Suppressor macrophage treated with lipopolysaccharide for 4 hours (primary cell): ENCODE measurements at regions not wholly inside any gene's neighbourhood (a gene's known extent, or its start where the extent isn't known, plus 50 kb on each side); places are given as distances from the start of the nearest gene placed in this dataset.
"Not testable (repeated sequence)": the region's sequence is repeated elsewhere in the genome, so short reads cannot be mapped to it uniquely, and the experiment has no call there.

ENCODE experiments used
- DNase-seq: peaks from one replicate; pipeline ENCODE4 v3.0.0-alpha.2; 2020

GRCh38 chr1:222415441-222415840, 132.5 kb downstream of the HHIPL2 start:
- DNase-seq, result no peak

- DNase-seq, result no peak
Measured at GRCh38 chr1:222413991-222414549, 133.8 kb downstream of the HHIPL2 start.

GRCh38 chr1:222413436-222413835, 134.5 kb downstream of the HHIPL2 start:
- DNase-seq, result no peak

- no peak for DNase-seq
Measured at GRCh38 chr1:222404710-222405109, 143.2 kb downstream of the HHIPL2 start.

- no peak for DNase-seq
Measured at GRCh38 chr1:222399197-222399596, 148.7 kb downstream of the HHIPL2 start.

GRCh38 chr1:222394224-222394623, 153.7 kb downstream of the HHIPL2 start:
- DNase-seq, result no peak

- no peak for DNase-seq
Measured at GRCh38 chr1:222392556-222392955, 155.3 kb downstream of the HHIPL2 start.

GRCh38 chr1:222390181-222390580, 157.7 kb downstream of the HHIPL2 start:
- no peak for DNase-seq

GRCh38 chr1:222387007-222387814, 160.7 kb downstream of the HHIPL2 start:
- DNase-seq, result no peak

- DNase-seq, result no peak
Measured at GRCh38 chr1:222385955-222386354, 161.9 kb downstream of the HHIPL2 start.

GRCh38 chr1:222385262-222385661, 162.6 kb downstream of the HHIPL2 start:
- no peak for DNase-seq

GRCh38 chr1:222384531-222384930, 163.4 kb downstream of the HHIPL2 start:
- no peak for DNase-seq

- DNase-seq, result no peak
Measured at GRCh38 chr1:222382171-222382570, 165.7 kb downstream of the HHIPL2 start.

GRCh38 chr1:222377428-222378088, 170.3 kb downstream of the HHIPL2 start:
- no peak for DNase-seq

- not testable (repeated sequence) for DNase-seq
Measured at GRCh38 chr1:222376791-222377190, 171.1 kb downstream of the HHIPL2 start.

- DNase-seq, result no peak
Measured at GRCh38 chr1:222375701-222376100, 172.2 kb downstream of the HHIPL2 start.

GRCh38 chr1:222373831-222374602, 173.9 kb downstream of the HHIPL2 start:
- DNase-seq, result no peak

GRCh38 chr1:222373216-222373615, 174.7 kb downstream of the HHIPL2 start:
- no peak for DNase-seq

- no peak for DNase-seq
Measured at GRCh38 chr1:222372221-222372620, 175.7 kb downstream of the HHIPL2 start.

- DNase-seq, result no peak
Measured at GRCh38 chr1:222370913-222371675, 176.8 kb downstream of the HHIPL2 start.

- no peak for DNase-seq
Measured at GRCh38 chr1:222370081-222370912, 177.6 kb downstream of the HHIPL2 start.

- no peak for DNase-seq
Measured at GRCh38 chr1:222369148-222369547, 178.8 kb downstream of the HHIPL2 start.
